Type B pancreatic cell (in vitro differentiated cells): ENCODE measurements at regions not wholly inside any gene's neighbourhood (a gene's known extent, or its start where the extent isn't known, plus 50 kb on each side); places are given as distances from the start of the nearest gene placed in this dataset.

ENCODE experiments used
- DNase-seq: peaks from one replicate; pipeline ENCODE4 v3.0.0; 2021; ENCODE audit warnings: mixed read lengths; ENCODE audit not compliant: unreplicated experiment; ENCODE audit errors: extremely low spot score
- H3K27ac Mint-ChIP-seq: 2 replicates; pipeline ENCODE4 v1.8.0; 2021; ENCODE audit warnings: mild to moderate bottlenecking, mixed read lengths
- H3K27me3 Mint-ChIP-seq: 2 replicates; pipeline ENCODE4 v1.8.0; 2021; ENCODE audit warnings: mixed read lengths
- H3K36me3 Mint-ChIP-seq: 2 replicates; pipeline ENCODE4 v1.8.0; 2021; ENCODE audit warnings: mixed read lengths
- H3K4me1 Mint-ChIP-seq: one replicate; pipeline ENCODE4 v1.8.0; 2021; ENCODE audit warnings: mixed read lengths; ENCODE audit not compliant: unreplicated experiment
- H3K4me3 Mint-ChIP-seq: 2 replicates; pipeline ENCODE4 v1.8.0; 2021; ENCODE audit warnings: mild to moderate bottlenecking, mixed read lengths
- H3K9me3 Mint-ChIP-seq: 2 replicates; pipeline ENCODE4 v1.8.0; 2021; ENCODE audit warnings: mixed read lengths
- CTCF ChIP-seq: fragments of 200-600 bp; sonication (generic); conservative IDR thresholded peaks from 2 replicates; pipeline ENCODE4 v1.5.0; 2021; ENCODE audit warnings: antibody characterized with exemption, mild to moderate bottlenecking

DNA sequence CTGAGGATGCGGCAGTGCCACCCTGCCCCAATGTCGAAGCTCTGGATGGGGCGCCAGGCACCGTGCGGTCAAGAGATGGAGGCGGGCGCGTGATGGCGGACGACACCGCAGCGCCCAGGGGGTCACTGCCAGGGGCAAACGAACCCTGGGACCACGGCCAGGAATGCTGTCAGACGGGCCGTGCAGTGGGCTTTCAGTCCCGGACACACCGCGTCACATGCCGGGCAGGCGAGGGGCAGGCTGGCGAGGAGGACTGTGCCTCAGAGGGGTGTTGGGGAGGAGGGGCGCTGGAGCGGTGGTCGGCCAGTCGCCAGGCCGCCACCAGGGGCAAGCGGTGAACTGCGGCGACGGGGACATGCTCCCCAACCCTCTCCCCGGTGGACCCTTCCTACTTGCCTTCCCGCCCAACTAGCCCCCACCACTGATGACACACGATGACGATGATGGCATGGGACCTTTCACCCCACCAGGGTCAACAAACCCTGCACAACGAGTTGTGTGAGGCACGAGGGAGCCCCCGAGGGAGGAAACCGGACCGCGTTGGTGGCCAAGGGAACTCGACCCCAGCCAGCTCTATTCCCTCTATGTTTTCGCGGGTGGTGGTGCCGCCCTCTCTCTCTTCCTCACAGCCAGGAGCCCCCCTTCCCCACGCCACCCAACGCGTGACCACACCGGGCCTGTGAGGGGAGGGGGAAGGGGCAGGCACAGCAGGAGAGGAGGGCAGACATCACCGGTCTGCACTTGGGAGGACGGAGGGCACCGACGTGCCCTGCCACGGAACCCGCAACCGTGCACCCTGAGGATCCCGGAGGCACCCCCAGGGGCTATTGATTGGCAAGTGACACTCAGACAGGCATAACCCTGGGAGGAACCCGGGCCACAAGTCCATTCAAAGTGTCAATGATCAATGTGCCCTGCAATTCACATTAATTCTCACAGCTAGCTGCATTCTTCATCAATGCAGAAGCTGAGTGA lies 1960.9 kb upstream of the DEFB115 start:
- DNase-seq, result no peak
- no peaks in the 10 kb centered on the region for H3K27me3 Mint-ChIP-seq
- TF ChIP-seq CTCF, result no peak
- no peaks in the 10 kb centered on the region for H3K36me3 Mint-ChIP-seq
- H3K27ac Mint-ChIP-seq, result no peak overlapping the region
- H3K9me3 Mint-ChIP-seq, result no peaks in the 10 kb centered on the region
- H3K4me3 Mint-ChIP-seq, result no peak overlapping the region
- H3K4me1 Mint-ChIP-seq, result no peaks in the 10 kb centered on the region

DNA sequence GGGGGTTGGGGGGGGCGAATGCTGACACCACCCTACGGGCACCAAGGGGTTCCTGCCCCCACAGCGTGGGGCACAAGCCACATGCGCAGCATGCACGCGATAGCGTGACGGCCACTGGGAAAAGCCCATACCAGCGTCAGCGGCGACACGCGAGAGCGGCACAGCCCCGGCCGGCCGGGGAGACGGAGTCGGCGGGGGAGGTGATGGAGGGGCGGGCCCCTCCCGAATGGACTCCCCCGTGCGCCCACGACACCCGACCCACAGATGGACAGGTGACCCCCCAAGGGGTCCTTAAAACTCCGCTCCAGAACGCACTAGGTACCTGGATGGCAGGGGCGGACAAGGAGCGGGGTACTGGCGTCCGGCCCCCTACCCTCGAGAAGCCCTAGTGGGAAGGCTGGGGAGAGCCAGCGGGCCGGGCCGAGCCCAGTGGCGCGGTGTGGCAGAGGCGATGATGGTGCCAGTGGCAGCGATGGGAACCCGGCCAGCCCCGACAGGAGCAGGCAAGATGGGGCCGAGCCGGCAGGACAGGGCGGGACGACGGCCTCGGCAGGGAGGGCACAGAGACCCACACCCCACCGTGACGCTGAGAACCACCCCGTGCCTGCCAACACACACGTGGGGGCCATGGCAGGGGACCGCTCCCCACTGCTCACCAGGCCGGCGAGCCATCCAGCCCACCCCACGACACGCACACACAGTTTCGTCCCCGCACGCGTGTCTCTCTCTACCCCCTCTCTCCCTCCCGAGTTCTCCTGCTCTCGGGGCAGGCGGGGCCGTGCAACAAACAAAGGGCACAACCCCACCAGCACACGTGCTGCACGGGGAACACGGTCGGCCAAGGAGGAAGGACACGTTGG lies 1959.8 kb upstream of the DEFB115 start:
- DNase-seq, result no peak
- Mint-ChIP-seq H3K4me1 (no peaks in the 10 kb centered on the region), H3K4me3 (no peak overlapping the region), H3K9me3 (no peaks in the 10 kb centered on the region), H3K27me3 (no peaks in the 10 kb centered on the region), H3K36me3 (no peaks in the 10 kb centered on the region), H3K27ac (no peak overlapping the region)
- TF ChIP-seq CTCF, result no peak

DNA sequence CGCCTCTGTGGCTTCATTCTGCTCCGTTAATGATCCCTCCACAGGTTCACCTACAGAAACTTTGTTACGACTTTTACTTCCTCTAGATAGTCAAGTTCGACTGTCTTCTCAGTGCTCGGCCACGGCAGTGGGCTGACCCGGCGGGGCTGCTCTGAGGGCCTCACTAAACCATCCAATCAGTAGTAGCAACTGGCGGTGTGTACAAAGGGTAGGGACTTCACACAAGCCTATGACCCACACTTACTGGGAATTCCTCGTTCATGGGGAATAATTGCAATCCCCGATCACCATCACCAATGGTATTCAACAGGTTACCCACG lies 1959.2 kb upstream of the DEFB115 start:
- Mint-ChIP-seq H3K4me3 (no peak overlapping the region), H3K9me3 (peaks cover 3% of the 10 kb centered on the region), H3K27me3 (no peaks in the 10 kb centered on the region), H3K4me1 (no peaks in the 10 kb centered on the region), H3K27ac (no peak overlapping the region), H3K36me3 (no peaks in the 10 kb centered on the region)
- TF ChIP-seq CTCF, result no peak
- no peak for DNase-seq

DNA sequence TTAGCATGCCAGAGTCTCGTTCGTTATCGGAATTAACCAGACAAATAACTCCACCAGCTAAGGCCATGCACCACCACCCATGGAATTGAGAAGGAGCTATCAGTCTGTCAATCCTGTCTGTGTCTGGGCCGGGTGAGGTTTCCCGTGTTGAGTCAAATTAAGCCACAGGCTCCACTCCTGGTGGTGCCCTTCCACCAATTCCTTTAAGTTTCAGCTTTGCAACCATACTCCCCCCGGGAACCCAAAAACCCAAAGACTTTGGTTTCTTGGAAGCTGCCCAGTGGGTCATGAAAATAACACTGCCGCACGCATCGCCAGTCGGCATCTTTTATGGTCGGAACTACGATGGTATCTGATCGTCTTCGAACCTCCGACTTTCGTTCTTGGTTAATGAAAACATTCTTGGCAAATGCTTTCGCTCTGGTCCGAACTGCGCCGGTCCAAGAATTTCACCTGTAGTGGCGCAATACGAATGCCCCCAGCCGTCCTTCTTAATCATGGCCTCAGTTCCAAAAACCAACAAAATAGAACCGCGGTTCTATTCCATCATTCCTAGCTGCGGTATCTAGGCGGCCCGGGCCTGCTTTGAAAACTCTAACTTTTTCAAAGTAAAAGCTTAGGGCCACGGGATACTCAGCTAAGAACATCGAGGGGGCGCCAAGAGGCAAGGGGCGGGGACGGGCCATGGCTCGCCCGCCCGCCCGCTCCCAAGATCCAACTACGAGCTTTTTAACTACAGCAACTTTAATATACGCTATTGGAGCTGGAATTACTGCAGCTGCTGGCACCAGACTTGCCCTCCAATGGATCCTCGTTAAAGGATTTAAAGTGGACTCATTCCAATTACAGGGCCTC lies 1958.5 kb upstream of the DEFB115 start:
- Mint-ChIP-seq H3K4me3 (no peak overlapping the region), H3K9me3 (peaks cover 5% of the 10 kb centered on the region)

More for the DNA sequence above, 1958.5 kb upstream of the DEFB115 start:
- DNase-seq, result no peak
- Mint-ChIP-seq H3K27ac (no peak overlapping the region), H3K36me3 (no peaks in the 10 kb centered on the region), H3K27me3 (no peaks in the 10 kb centered on the region), H3K4me1 (no peaks in the 10 kb centered on the region)
- TF ChIP-seq CTCF, result no peak
